Upper lobe of left lung (tissue), 4 donors: ENCODE measurements at regions not wholly inside any gene's neighbourhood (a gene's known extent, or its start where the extent isn't known, plus 50 kb on each side); places are given as distances from the start of the nearest gene placed in this dataset.

Experiments used
- POLR2A ChIP-seq, 4 donors: fragments of 450-650 bp; IDR thresholded peaks; one replicate each; pipeline ENCODE4 v1.5.1; 2016 to 2017; ENCODE audit warnings: antibody characterized with exemption in 4 of 4, mild to moderate bottlenecking in 2 of 4
- POLR2AphosphoS5 ChIP-seq, 2 donors: sonication (generic); formaldehyde crosslinking; IDR thresholded peaks; one replicate each; pipeline ENCODE4 v1.5.1; 2017; ENCODE audit warnings: antibody characterized with exemption in 2 of 2
- TF ChIP-seq, protein P1 (sequence below), 6 experiments: fragments of 450-650 bp in 4 of 6; fragments of 200-600 bp in 2 of 6; sonication (generic) in 2 of 6; IDR thresholded peaks; one replicate each; pipeline ENCODE4 v1.5.1; 2016 to 2019; ENCODE audit warnings: antibody characterized with exemption in 6 of 6

DNA sequence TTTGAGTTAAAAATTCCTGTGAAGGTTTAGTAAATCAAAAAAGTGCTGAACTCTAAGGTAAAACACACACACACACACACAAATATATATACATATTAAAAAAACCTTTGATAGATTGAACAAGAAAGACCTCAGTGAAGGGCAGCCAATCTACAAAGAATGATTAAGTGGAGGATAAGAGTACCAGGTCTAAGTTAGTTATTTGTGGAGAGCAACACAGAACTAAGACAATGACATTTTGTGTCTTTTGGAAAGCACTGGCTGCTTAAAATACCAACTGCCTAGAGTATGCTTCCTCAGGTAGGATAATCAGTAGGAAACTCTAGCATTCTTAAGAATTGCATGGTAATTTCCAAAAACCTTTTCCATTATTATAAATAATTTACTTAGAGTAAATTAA is 481.4 kb upstream of the SYT4 start:
- TF ChIP-seq, protein P1, sequence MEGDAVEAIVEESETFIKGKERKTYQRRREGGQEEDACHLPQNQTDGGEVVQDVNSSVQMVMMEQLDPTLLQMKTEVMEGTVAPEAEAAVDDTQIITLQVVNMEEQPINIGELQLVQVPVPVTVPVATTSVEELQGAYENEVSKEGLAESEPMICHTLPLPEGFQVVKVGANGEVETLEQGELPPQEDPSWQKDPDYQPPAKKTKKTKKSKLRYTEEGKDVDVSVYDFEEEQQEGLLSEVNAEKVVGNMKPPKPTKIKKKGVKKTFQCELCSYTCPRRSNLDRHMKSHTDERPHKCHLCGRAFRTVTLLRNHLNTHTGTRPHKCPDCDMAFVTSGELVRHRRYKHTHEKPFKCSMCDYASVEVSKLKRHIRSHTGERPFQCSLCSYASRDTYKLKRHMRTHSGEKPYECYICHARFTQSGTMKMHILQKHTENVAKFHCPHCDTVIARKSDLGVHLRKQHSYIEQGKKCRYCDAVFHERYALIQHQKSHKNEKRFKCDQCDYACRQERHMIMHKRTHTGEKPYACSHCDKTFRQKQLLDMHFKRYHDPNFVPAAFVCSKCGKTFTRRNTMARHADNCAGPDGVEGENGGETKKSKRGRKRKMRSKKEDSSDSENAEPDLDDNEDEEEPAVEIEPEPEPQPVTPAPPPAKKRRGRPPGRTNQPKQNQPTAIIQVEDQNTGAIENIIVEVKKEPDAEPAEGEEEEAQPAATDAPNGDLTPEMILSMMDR (IDR thresholded peaks at IDR 0.05) = no peak
- TF ChIP-seq POLR2AphosphoS5 (IDR thresholded peaks at IDR 0.05) (no peak), POLR2A (IDR thresholded peaks at IDR 0.05) (no peak)
